Stimulated activated naive B cell treated with anti-CD40 and anti-IgM and Interleukin-4, amounts not matched to agents 10 μg/mL and 1 μg/mL and 100 μg/mL, for 72 hours (primary cell): ENCODE measurements at regions not wholly inside any gene's neighbourhood (a gene's known extent, or its start where the extent isn't known, plus 50 kb on each side); places are given as distances from the start of the nearest gene placed in this dataset.

ENCODE experiments used
- ATAC-seq, 2 donors: fragments of 150-1000 bp; cut with Tn5 transposase; replicated peaks; 2 replicates each; pipeline ENCODE4 v1.10.0; 2021; ENCODE audit warnings: moderate library complexity in 1 of 2
- DNase-seq: peaks from one replicate; pipeline ENCODE4 v3.0.0; 2021
- H3K27ac Mint-ChIP-seq: one replicate; pipeline ENCODE4 v1.8.0; 2022; ENCODE audit warnings: mild to moderate bottlenecking, mixed read lengths
- H3K27me3 Mint-ChIP-seq, 2 donors: one replicate each; pipeline ENCODE4 v1.8.0; 2022; ENCODE audit warnings: mixed read lengths in 2 of 2
- H3K36me3 Mint-ChIP-seq, 2 donors: one replicate each; pipeline ENCODE4 v1.8.0; 2022; ENCODE audit warnings: mixed read lengths in 2 of 2, mild to moderate bottlenecking in 1 of 2
- H3K4me1 Mint-ChIP-seq, 2 donors: one replicate each; pipeline ENCODE4 v1.8.0; 2022; ENCODE audit warnings: mixed read lengths in 2 of 2, mild to moderate bottlenecking in 1 of 2
- H3K4me3 Mint-ChIP-seq, 2 donors: one replicate each; pipeline ENCODE4 v1.8.0; 2022; ENCODE audit warnings: mild to moderate bottlenecking in 2 of 2, mixed read lengths in 2 of 2, moderate library complexity in 1 of 2
- H3K9me3 Mint-ChIP-seq, 2 donors: one replicate each; pipeline ENCODE4 v1.8.0; 2022; ENCODE audit warnings: mixed read lengths in 2 of 2, mild to moderate bottlenecking in 1 of 2

- Mint-ChIP-seq H3K4me3 (no peak overlapping the region), H3K4me1 (peaks cover 21 to 27% of the 10 kb centered on the region in 2 donors)
- DNase-seq: no peak
These were observed 158.6 kb upstream of the HS6ST1 start for GRCh38 chr2:128477026-128477820.

GRCh38 chr2:128477891-128478290 is 159.2 kb upstream of the HS6ST1 start:
- peaks cover 16 to 20% of the 10 kb centered on the region in 2 donors for H3K4me1 Mint-ChIP-seq
- H3K36me3 Mint-ChIP-seq: peaks cover 0 to 6% of the 10 kb centered on the region in 2 donors
- H3K9me3 Mint-ChIP-seq: peaks cover 7 to 15% of the 10 kb centered on the region in 2 donors
- ATAC-seq (no peak), DNase-seq (no peak)
- H3K27ac Mint-ChIP-seq: no peak overlapping the region
- no peak overlapping the region for H3K4me3 Mint-ChIP-seq
- H3K27me3 Mint-ChIP-seq: peaks cover 9 to 15% of the 10 kb centered on the region in 2 donors

More at GRCh38 chr2:128477026-128477820, 158.6 kb upstream of the HS6ST1 start:
- ATAC-seq: no peak
- H3K9me3 Mint-ChIP-seq: peaks cover 7 to 15% of the 10 kb centered on the region in 2 donors
- peaks cover 0 to 12% of the 10 kb centered on the region in 2 donors for H3K36me3 Mint-ChIP-seq
- peaks cover 9 to 15% of the 10 kb centered on the region in 2 donors for H3K27me3 Mint-ChIP-seq
- no peak overlapping the region for H3K27ac Mint-ChIP-seq

- peaks cover 11 to 16% of the 10 kb centered on the region in 2 donors for H3K4me1 Mint-ChIP-seq
- peak overlapping the region; percentile 5 for H3K27ac Mint-ChIP-seq
- peaks cover 3 to 6% of the 10 kb centered on the region in 2 donors for H3K9me3 Mint-ChIP-seq
- DNase-seq: no peak
- H3K27me3 Mint-ChIP-seq: peaks cover 2 to 18% of the 10 kb centered on the region in 2 donors
- no peak overlapping the region for H3K4me3 Mint-ChIP-seq
- H3K36me3 Mint-ChIP-seq: peaks cover 0 to 3% of the 10 kb centered on the region in 2 donors
- ATAC-seq: no peak
These were observed 167.3 kb upstream of the HS6ST1 start for GRCh38 chr2:128485761-128486639.

GRCh38 chr2:128486640-128487375 is 168.1 kb upstream of the HS6ST1 start:
- Mint-ChIP-seq H3K27me3 (peaks cover 8 to 26% of the 10 kb centered on the region in 2 donors), H3K36me3 (peaks cover 0 to under 1% of the 10 kb centered on the region in 2 donors), H3K27ac (no peak overlapping the region), H3K9me3 (peaks cover under 1% of the 10 kb centered on the region in 2 donors), H3K4me3 (no peak overlapping the region), H3K4me1 (peaks cover 18 to 23% of the 10 kb centered on the region in 2 donors)
- no peak for DNase-seq
- no peak for ATAC-seq

GRCh38 chr2:128487650-128488387 is 169.2 kb upstream of the HS6ST1 start:
- Mint-ChIP-seq H3K4me3 (no peak overlapping the region), H3K36me3 (peaks cover 0 to 2% of the 10 kb centered on the region in 2 donors), H3K27me3 (peaks cover 8 to 26% of the 10 kb centered on the region in 2 donors), H3K9me3 (peaks cover 4 to 6% of the 10 kb centered on the region in 2 donors), H3K27ac (no peak overlapping the region), H3K4me1 (peaks cover 18 to 23% of the 10 kb centered on the region in 2 donors)
- ATAC-seq (no peak), DNase-seq (no peak)

GRCh38 chr2:128488434-128488833 is 169.8 kb upstream of the HS6ST1 start:
- peaks cover 4 to 6% of the 10 kb centered on the region in 2 donors for H3K9me3 Mint-ChIP-seq
- DNase-seq (no peak), ATAC-seq (no peak)
- peaks cover 18 to 23% of the 10 kb centered on the region in 2 donors for H3K4me1 Mint-ChIP-seq
- peaks cover 8 to 26% of the 10 kb centered on the region in 2 donors for H3K27me3 Mint-ChIP-seq
- peaks cover 0 to 2% of the 10 kb centered on the region in 2 donors for H3K36me3 Mint-ChIP-seq
- H3K27ac Mint-ChIP-seq: no peak overlapping the region
- H3K4me3 Mint-ChIP-seq: no peak overlapping the region

GRCh38 chr2:128489526-128490273 is 171.0 kb upstream of the HS6ST1 start:
- peaks cover 18 to 23% of the 10 kb centered on the region in 2 donors for H3K4me1 Mint-ChIP-seq
- no peak overlapping the region for H3K4me3 Mint-ChIP-seq
- peaks cover 0 to 2% of the 10 kb centered on the region in 2 donors for H3K36me3 Mint-ChIP-seq
- peaks cover 4 to 6% of the 10 kb centered on the region in 2 donors for H3K9me3 Mint-ChIP-seq
- H3K27me3 Mint-ChIP-seq: peaks cover 8 to 27% of the 10 kb centered on the region in 2 donors
- DNase-seq (no peak), ATAC-seq (no peak)
- H3K27ac Mint-ChIP-seq: no peak overlapping the region

GRCh38 chr2:128490321-128490720 is 171.7 kb upstream of the HS6ST1 start:
- peaks cover 18 to 23% of the 10 kb centered on the region in 2 donors for H3K4me1 Mint-ChIP-seq
- ATAC-seq: no peak
- peaks cover 0 to 2% of the 10 kb centered on the region in 2 donors for H3K36me3 Mint-ChIP-seq
- H3K27ac Mint-ChIP-seq: no peak overlapping the region
- DNase-seq: no peak
- peaks cover 4 to 6% of the 10 kb centered on the region in 2 donors for H3K9me3 Mint-ChIP-seq
- H3K4me3 Mint-ChIP-seq: no peak overlapping the region
- peaks cover 8 to 32% of the 10 kb centered on the region in 2 donors for H3K27me3 Mint-ChIP-seq

- peak in 1 of 2 donors; percentile 56 for ATAC-seq
- peaks cover 4 to 6% of the 10 kb centered on the region in 2 donors for H3K9me3 Mint-ChIP-seq
These were observed 172.4 kb upstream of the HS6ST1 start for GRCh38 chr2:128490881-128491691.

GRCh38 chr2:128491692-128492244 is 173.1 kb upstream of the HS6ST1 start:
- peaks cover 0 to 2% of the 10 kb centered on the region in 2 donors for H3K36me3 Mint-ChIP-seq
- H3K27ac Mint-ChIP-seq: peak overlapping the region; percentile 5
- H3K4me1 Mint-ChIP-seq: peaks cover 18 to 23% of the 10 kb centered on the region in 2 donors
- DNase-seq (no peak), ATAC-seq (no peak)
- H3K9me3 Mint-ChIP-seq: peaks cover 4 to 6% of the 10 kb centered on the region in 2 donors
- no peak overlapping the region for H3K4me3 Mint-ChIP-seq
- H3K27me3 Mint-ChIP-seq: peaks cover 8 to 32% of the 10 kb centered on the region in 2 donors

More at GRCh38 chr2:128490881-128491691, 172.4 kb upstream of the HS6ST1 start:
- Mint-ChIP-seq H3K36me3 (peaks cover 0 to 2% of the 10 kb centered on the region in 2 donors), H3K4me1 (peaks cover 18 to 23% of the 10 kb centered on the region in 2 donors), H3K27ac (no peak overlapping the region), H3K4me3 (no peak overlapping the region), H3K27me3 (peaks cover 8 to 32% of the 10 kb centered on the region in 2 donors)
- no peak for DNase-seq

- H3K4me1 Mint-ChIP-seq: peaks cover 18 to 23% of the 10 kb centered on the region in 2 donors
- H3K9me3 Mint-ChIP-seq: peaks cover 4 to 6% of the 10 kb centered on the region in 2 donors
- H3K4me3 Mint-ChIP-seq: no peak overlapping the region
- H3K27me3 Mint-ChIP-seq: peaks cover 8 to 32% of the 10 kb centered on the region in 2 donors
- no peak overlapping the region for H3K27ac Mint-ChIP-seq
- ATAC-seq (no peak), DNase-seq (no peak)
- peaks cover 0 to 2% of the 10 kb centered on the region in 2 donors for H3K36me3 Mint-ChIP-seq
These were observed 174.5 kb upstream of the HS6ST1 start for GRCh38 chr2:128492966-128493811.
